Activated CD4-positive, CD25-positive, alpha-beta regulatory T cell treated with anti-CD3 and anti-CD28 coated beads, Interleukin-2, amount 50 U/mL, for 72 hours (primary cell): ENCODE measurements at regions not wholly inside any gene's neighbourhood (a gene's known extent, or its start where the extent isn't known, plus 50 kb on each side); places are given as distances from the start of the nearest gene placed in this dataset.

ENCODE experiments used
- DNase-seq: peaks from one replicate; pipeline ENCODE4 v3.0.0; 2021

DNA sequence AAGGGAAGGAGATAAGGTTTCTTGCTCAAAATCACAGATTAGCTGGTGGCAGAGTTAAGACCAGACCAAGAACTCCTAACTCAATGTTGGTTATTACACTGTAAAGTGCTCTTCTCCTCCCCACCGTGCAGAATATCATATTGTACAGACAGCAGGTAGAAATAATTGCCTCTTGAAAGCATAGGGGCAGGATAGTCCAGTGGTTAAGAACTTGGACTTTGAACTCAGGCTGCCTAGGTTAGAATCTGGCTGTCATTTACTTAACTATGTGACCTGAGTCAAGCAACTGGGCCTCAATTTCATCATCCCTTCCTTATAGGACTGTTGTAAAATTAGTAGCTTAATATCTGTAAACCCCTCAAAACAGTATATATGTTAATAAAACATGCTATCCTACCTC, 114.9 kb upstream of the HIVEP3 start:
- DNase-seq = no peak

DNA sequence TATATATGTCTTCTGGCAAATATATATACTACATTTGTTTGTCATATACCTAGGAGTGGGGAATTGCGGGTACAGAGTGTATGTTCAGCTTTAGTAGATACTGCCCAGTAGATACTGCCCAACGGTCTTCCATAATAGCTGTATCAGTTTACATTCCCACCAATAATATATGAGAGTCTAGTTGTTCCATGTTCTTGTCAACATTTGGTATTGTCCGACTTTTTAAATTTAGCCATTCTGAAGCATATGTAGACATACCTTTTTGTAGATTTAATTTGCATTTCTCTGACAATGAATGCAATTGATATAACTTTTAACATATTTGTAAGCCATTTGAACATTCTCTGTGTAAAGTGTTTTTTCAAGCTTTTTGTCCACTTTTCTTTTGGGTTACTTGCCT, 99.0 kb upstream of the HIVEP3 start:
- DNase-seq = no peak

DNA sequence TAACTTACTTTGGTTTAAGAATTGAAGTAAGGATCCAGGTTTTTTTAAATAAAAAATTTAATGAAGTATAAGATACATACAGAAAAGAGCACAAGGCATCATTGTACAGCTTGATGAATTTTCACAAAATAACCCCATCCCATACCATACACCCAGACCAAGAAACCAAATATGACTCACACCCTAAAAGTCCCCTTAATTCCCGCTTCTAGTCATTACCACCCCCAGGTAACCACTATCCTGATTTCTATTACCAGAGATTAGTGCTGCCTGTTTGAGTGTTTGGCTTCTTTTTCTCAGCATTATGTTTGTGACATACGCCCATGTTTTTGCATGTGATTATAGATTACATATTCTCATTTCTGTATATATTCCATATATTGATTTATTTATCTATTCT, 98.5 kb upstream of the HIVEP3 start:
- no peak for DNase-seq

DNA sequence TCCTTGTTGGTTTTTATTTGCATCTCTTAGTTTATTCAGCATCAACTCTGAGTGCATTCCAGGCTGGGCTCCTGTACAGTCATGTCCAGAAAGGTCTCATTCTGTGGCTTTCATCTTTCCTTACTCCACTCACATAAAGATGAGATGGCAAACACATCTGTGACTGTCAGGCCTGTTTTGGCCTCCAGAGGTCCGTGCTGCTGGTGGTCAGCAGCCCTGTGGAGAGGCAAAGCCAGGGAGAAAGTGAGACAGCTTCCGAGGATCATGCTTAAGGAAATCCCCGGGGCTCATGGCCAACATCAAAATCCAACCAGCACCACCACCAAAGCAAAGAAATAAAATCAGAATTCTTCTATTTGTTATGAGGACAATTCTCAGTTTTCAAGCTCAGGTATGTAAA, 96.1 kb upstream of the HIVEP3 start:
- DNase-seq = no peak

DNA sequence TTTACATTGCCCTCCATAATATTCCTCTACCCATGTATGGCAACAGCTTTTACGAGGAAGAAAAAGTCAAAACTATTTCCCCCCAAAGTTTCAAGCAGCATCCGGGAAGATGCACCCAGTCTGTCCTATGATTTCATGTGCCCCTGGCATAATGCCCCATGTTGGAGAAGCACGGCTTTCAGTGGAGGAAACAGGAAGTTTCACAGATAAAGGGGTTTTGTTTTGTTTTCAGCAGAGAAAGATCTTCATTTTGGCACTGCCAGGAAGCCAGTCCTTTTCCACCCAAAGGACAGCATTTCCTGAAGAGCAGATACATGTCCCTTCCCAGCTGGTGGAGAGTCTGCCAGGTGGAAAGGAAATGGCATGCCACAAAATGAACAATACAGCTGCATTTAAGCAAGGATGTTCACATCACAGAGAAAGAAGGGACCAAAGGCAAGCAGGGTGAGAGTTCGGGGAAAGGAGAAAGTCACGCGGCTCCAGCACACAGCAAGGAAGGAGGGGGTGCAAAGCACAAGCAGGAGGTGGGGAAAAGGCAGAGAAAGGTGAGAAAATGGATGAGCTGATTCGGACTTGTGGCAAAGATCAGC, 95.3 kb upstream of the HIVEP3 start:
- no peak for DNase-seq

DNA sequence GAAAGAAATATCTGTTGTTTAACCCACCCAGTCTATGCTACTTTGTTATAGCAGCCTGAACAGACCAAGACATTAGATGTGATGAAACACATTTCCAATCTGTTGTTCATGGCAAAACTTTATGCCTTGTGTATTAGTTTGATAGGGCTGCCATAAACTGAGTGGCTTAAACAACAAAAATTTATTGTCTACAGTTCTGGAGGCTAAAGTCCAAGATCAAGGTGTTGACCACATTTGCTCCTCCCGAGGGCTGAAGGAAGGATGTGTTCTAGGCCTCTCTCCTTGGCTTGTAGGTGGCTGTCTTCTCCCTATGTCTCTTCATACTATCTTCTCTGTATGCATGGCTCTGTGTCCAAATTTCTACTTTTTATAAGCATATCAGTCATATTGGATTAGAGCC, 94.1 kb upstream of the HIVEP3 start:
- DNase-seq = no peak

DNA sequence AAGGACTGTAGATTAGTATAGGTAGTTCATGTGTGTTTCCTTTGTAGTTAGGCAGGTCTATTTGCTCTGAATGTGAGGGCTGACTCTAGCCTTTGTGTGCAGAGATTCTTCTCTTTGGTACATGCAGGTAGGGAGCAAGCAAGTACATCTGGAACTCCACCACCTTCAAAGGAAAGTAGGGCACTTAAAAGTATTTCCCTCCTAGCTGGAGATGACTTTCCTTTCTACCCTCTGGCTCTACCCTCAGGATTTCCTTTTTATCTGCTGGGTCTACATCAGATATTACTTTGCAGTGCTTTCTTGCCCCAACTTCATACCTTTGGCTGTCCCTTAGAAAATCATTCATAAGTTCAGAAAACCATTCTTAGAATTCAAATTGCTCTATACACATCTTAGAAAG, 91.7 kb upstream of the HIVEP3 start:
- DNase-seq = no peak

DNA sequence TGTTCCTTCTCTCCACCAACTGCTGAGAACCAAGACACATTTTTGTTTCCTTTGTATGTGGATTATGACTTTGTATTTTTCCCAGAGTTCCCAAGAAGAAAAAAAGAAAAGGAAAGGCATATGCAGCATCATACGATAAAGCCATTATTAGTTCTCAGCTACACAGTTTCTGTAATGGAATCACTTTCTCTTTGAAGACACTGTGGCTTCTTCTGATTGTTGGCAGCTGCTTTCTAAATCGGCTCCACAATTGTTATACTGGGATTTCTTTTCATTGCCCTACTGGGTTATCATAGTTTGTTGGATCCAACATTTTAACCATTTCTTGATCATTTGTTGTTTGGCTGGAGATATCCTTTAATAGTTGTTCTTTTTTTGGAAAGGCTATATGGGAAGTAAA, 89.5 kb upstream of the HIVEP3 start:
- DNase-seq = no peak

DNA sequence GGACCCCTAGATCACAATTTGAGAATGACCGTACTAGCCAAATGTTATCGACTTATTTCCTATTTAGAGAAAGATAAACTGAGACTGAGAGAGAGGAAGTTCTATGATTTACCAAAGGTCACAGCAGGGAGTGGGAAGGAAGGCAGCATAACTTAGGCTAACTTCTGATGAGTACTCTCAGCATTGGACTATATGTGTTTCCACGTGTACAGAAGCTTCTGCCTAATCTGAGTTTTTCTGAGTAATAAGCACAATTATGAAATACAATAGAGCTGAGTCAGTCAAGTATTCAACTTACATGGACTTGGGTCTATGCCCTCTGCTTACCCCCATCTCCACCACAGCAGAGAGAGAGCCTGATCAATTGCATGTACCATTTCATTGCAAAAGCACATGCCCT, 88.1 kb upstream of the HIVEP3 start:
- no peak for DNase-seq

DNA sequence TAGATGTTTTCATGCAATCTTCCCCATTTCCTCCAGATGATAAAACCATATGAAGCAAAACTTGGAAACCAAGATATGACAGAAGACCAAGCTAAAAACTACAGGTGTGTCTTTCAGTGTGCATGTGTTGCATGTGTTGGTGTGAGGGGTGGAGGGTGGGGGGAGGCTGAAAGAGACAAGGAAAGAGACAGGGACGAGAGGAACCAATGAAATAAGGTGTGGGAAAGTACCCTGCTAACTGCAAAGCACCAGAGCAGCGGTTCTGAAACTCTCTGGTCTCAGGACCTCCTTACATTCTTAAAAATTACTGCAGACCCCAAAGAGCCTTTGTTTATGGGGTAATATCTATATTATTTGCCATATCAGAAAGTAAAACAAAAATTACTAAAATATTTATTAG, 87.4 kb upstream of the HIVEP3 start:
- DNase-seq = no peak

DNA sequence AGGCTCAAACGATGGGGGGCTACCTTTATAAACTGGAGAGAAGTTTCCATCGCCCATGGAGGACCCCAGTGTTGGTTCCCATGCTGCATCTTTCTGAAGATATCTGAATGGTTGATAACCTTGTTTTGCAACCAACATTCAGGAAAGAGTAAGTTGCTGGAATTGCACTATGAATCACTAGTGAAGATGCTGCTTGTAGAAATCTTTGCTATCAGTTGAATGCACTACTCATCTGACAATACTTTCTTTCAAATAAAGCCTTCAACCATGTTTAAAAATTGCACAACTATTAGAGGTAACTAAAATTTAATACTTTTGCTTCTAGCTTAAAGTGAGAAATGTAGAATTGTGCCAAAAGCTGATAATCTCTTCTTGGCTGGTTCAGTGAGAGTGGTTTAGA, 86.8 kb upstream of the HIVEP3 start:
- no peak for DNase-seq

DNA sequence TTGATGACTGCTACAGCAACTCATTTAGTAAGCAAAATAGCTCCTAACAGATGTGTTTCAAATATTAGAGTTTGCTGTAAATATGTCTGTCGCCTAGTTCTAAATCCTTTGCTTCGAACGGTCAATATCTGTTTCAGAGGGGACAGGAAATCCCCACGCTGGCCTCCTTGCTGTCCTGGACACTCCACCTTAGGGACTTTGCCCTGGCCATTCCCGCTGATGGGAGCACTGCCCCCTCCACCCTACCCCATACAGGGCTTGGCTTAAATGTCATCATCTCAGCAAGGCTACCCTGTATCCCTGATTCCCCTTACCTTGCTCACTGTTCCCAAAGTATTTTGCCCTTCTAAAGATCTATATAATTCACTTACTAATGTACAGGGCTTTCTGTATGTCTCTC, 86.1 kb upstream of the HIVEP3 start:
- DNase-seq = no peak

DNA sequence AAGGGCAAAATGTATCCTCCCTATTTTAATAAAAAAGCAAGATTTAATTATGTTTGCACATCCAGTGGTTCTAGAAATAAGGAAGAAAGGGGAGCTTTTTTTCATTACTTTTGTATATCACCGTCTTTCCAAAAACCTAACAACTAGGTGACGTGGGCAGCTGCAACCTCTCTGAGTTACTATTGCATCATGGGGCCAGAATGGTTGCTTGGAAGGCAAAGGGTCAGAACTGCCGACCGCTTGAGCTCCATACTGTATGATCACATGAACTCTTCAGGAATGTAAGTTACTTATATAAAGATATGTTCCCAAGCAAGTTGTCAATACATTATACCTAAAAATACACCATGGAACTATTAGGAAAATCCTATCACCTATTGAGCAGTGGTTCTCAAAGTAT, 85.6 kb upstream of the HIVEP3 start:
- DNase-seq = no peak

DNA sequence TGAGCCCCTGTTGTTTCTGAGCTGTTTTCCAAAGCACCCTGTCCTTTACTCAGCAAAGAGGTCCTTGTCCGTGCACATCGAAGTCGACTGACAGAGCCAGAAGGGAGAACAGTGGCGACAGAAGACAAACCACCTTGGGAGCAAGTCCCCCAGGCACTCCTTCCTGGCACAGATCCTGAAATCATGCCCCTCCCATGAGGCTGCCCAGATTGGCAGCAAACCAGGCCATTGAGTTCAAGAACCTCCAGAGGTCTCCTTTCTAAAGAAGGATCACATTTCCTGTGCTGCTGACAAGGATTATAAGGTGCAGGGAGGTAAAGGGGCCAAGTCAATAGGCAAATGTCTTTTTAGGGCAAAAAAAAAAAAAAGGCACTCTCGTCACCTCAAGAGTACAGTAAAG, 84.7 kb upstream of the HIVEP3 start:
- no peak for DNase-seq

DNA sequence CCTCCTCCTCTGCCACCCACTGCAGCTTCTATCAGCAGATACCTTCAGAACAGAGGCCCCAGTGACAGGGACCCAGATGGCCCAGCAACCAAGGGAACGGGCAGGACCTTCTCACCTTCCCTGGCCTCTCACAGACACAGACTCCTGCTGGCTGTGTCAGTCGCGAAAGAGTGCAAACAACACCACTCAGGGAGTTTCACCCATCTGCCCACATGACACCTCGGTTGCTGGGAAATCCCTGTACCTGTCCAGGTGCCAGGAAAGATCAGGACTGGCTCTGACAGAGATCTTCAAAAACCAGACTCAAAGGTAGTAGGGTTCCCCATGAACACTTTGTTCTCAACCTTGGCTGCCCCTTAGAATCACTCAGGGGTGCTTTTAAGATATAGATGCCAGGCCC, 83.5 kb upstream of the HIVEP3 start:
- no peak for DNase-seq

DNA sequence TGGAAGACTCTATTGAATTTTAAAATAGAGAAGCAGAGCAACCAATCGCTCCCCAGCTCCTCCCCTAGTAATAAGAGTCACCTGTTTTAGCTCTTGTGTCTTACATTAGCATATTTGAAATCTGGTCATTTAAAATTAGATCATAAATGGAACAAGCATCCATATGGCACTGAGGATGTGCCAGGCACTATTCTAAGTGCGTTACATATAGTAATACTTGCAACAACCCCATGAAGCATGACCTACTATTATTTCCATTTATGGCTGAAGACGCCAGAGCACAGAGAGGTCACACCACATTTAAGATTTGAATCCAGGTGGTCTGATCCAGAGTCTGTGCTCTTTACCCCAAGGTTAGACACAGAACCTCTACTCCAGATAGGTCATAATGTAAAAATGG, 82.0 kb upstream of the HIVEP3 start:
- DNase-seq = no peak

DNA sequence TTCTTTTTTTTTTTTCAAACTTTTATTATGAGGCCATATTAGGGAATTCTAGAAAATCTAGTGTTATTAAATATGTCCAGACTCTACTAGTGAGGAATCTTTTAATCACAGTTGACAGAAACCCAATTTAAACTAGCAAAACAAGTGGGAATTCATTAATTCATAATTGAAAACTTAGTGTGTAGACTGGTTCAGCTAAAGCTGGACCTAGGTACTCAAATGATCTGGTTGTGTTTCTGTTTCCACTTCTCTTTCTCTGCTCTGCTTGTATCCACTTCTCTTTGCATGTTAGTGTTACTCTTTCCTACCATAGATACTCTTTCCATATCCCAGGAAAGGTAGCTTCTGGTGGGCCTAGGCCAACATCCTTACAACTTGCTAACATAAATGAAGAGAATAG, 81.2 kb upstream of the HIVEP3 start:
- no peak for DNase-seq

DNA sequence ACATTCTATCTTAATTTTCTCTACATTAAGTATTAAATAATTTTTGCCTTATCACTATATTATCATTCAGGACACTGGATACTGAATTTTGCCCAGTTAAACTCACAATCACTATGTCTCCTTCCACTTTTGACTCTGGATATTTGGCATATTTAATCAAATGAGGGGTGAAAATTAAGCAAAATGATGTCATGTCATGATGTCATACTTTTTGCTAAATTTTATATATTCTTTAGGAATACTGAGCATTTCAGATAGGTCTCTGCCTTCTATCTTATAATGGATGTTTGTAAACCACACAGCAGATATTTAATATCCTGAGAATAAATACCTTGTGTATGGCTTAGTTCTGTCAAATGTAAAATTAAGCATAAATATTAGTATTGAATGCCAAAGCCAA, 79.5 kb upstream of the HIVEP3 start:
- no peak for DNase-seq

DNA sequence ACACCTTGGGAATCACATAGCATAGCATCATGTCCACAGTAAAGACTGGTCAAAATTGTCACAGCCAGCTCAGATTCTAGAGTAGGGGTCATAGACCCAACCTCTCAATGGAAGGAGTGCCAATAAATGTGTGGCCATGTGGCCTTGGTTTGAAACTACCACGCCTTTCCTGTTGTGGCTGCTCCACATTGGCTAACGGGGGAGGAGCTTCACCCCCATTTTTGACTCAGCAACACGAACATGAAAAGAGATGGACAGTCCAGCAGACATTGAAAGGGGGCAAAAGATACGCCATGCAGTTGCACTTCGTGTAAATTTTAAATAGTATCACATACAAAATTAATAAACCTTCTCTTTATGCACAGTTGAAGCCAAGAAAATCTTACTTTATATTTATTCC, 78.4 kb upstream of the HIVEP3 start:
- DNase-seq = no peak

DNA sequence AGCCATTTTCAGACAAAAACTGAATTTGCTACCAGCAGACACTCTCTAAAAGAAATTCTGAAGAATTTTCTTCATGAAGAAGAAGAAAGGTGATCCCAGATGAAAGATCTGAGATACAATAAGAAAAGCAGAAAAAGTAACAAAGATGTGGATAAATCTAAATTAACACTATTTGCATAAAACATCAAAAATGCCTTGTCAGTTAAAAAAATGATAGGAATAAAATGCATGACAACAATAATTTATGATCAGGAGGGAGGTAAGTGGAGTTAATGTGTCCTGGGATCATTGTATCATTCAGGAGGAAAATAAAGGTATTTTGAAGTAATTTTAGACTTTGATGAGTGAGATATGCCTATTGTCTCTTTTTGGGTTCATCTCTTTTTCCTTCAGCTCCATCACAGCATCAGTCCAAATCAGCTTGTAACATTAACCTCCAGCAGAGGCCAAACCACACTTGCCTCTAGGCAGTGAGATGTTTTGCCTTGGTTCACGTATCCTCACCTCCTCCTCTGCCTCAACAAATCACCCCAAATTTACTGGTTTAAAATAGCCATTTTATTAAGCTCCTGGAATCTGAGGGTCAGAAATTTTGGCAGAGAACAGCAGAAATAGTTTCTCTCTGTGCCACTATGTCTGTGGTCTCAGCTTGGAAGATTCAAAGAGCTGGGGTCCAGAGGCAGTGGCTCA, 76.9 kb upstream of the HIVEP3 start:
- no peak for DNase-seq

DNA sequence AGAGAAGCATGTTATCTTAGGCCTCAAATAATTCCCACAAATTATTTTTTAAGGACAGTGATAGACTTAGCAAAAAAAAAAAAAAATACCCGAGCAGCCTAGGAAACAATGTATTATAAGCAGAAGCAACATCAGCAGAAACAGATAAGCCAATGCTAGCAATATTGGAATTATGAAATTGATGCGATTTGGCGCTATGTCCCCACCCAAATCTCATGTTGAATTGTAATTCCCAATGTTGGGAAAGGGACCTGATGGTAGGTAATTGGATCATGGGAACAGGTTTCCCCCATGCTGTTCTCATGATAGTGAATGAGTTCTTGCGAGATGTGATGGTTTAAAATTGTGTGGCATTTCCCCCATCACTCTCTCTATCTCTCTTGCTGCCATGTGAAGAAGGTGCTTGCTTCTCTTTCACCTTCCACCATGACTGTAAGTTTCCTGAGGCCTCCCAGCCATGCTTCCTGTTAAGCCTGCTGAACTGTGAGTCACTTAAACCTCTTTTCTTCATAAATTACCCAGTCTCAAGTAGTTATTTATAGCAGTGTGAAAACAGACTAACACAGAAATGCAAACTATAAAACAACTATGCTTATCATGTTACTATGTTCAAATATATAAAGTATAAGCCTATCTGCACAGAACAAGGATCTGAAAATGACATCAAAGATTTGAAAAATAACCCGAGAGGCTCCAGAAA, 75.6 kb upstream of the HIVEP3 start:
- DNase-seq = no peak

DNA sequence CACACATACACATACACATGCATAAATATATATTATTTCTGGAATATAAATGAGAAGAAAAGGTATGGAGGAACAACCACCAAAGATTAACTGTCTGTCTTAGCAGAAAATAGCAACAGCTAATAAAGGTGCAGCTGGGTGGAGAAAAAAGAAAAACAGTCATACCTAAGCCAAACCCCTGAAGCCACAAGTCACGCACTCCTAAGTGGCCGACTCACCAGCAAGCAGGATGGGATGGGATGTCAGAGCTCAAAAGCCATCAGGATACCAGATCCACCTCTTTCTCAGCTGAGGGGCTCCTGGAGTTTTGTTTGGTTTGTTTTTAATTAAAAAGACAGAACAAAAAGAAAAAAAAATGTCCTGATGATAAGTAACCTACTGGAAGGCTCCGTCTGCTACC, 64.7 kb upstream of the HIVEP3 start:
- no peak for DNase-seq

DNA sequence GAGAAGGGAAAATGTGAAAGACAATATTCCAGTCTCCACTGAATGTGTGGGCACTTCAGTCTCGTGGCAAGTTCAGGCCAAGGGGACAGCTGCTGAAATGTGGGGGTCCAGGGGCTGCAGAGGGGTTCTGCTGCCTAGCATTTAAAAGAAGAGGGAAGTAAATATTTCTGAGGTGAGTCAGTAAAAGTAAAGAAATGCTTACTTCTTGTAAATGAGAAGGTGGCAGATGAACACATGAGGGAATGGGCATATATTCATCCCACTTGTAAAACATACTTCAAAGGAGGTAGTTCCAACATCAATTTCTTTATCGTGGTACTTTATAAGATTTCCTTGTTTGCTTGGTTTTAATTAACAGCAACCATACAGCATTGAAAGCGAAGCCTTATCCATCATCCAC, 63.1 kb upstream of the HIVEP3 start:
- DNase-seq = no peak

DNA sequence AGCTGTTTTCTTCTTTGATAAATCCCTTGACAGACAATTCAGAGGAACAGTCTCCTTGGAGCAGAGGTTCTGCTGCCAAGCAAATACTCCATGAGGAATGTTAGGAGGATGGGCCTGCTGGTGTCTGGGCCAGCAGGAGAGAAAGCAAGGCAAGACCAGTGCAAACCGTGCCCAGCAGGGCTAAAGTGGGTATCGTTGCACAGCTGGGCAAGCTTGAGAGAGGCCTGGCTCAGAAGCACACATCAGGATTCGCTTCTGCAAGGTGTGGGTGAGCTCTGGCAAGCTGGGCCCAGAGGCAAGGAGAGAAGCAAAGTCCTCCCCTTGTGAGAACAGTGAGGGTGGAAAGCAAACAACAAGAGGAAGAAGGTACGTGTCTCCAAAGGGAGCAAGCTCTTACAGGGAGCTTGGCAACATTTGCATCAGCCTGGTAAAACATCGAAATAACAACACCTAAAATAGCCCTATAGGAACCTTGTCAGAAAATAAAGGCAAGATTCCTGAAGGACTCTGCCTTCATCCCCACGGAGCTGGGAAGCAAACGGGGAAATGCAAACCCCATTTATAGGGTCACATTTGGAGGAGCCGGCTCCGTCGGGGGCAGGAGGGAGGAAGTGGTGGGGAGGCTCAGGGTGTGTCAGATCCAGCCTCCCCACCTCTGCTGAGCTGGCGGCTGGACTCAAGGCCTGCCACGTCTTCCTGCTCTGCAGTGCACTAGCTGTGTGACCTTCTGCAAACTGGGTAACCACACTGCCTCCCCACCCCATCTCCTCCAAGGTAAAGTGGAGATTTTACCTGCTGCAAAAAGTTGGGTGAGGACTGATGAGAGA, 62.3 kb upstream of the HIVEP3 start:
- DNase-seq = no peak
